NAMALWA (cell line): ENCODE measurements at regions not wholly inside any gene's neighbourhood (a gene's known extent, or its start where the extent isn't known, plus 50 kb on each side); places are given as distances from the start of the nearest gene placed in this dataset.

Source experiments
- DNase-seq: peaks from one replicate; pipeline ENCODE4 v3.0.0-alpha.2; 2015; ENCODE audit warnings: low spot score

DNA sequence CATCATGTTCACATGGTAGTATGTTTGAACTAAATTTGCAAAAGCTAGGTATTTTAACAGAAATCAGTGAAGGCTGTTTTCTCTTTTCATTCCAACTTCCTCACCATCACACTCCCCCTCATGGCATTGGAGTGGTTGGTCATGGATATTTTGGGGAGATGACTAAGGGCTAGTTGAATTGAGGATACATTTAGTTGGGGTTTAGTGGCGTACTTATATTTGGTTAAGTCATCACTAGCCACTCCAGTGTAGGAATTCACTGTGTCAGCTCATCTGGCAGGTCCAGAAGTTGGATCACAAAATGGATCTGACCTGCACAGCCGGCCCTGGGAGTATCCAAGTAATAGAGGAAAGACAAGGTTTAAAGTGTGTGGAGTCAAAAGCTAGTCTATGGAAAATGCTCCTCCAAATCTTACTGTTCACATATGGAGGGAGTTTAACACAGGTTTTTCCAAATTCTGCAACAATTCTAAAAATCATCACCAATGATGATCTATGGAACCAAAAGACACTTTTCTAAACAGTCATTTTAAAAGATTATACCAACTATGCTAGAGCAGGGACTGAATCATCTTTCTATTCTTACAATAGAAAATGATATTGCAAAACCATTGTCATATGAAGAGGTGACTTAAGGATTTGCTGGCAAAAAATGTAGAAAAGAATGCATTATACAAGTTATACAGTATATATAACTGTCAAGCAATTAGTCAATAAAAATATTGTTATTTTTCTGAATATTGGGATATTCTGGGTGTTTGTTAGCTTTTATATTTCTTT, 247.8 kb upstream of the PEX5L start:
- no peak for DNase-seq

DNA sequence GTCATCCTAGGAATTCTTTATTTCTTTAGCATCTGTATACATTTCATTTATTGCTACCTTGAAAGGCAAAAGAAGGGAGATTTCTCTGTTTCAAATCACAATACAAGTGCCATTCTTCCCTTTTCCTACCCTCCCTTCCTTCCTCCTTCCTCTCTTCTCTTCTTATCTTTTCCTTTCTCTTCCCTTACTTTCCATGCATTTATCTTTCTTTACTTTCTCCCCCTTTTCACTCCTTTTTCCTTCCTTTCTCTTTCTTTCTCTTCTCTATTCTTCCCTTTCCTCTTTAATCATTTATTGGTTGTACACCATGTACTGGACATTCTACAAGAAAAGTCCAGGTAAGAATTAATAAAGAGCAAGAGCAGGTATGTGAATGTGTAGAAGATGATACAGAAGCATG, 251.0 kb upstream of the PEX5L start:
- no peak for DNase-seq

DNA sequence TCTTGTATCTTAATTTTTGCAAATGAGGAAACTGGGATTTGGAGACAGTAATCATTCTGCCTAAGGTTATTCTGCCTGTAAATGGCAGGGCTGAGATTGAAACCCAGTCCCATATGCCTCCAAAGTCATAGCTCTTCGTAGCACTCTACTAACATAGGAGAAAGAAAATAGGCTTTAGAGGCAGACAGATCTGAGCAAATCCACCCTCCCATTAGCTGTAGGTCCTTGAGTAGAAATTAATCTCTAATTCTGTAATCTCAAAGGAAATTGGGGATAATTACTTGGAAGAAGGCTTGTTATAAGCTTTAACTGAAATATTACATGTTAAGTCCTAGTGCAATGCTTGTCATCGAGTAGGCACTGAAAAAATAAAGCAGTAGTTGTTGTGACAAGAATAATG, 252.1 kb upstream of the PEX5L start:
- DNase-seq = no peak

DNA sequence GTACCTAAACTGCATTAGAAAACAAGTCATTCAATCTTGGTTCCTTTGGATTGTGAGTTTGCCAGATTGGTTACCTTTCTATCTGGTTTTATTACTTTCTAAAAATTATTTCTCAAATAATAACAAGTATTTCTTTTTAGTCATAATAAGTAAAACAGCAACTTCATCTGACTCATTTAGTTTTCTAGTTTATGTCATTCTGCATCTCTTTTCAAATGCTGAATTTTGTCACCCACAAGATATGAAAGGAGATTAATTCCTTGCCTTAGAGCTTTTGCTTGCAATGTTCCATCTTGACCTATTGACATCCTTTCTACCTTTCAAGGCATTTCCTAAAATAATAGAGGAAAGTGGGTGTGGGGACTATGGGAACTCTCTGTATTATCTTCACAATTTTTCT, 253.6 kb upstream of the PEX5L start:
- DNase-seq = no peak

DNA sequence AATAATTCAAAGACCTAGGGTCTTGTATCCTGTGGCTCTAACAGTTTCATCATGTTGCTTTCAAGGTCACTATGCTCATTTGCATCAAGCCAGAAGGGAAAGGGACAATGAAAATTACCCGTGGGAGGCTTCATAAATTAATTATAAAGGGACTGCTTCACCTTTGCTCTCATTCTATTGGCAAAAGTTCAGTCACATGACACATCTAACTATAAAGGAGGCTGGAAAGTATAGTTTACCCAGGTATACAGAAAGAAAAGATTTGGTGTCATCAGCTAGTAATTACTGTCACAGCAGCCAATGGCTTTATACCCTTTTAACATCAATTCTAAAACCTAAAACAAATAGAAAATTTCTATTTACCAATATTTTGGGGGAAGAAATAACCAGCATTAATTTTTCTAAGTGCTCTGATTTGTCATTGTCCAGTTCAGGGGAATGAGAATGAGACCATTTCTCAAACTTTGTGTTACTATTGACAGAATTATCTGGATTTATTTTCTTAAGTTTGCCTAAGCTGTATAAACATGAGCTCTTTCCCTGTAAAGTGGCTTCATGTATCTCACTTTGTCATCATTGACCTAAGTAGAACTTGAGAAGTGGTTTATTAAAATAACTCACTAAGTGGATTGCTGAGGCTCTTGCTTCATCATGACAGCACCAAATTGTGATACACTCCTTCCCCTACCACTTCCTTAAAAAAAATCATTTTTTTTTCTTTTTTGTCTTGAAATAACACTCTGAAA, 257.7 kb upstream of the PEX5L start:
- DNase-seq = no peak

DNA sequence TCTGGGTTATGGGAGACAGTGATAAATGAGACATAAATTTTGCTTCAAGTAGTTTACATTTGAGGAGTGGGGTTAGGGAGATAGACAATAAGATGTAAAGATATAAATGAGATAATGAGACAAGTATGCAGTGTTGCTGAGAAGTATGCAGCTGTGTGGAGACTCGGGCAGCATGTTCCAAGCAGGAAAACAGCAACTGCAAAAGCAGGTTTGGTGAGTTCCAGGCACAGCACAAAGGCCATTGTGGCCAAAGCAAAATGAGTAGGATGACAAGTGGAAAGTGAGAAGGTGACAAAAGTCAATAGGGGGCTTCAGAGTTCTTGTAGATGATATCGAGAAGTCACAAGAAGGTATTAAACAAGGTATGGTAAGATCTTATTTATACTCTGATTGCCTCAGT, 259.1 kb upstream of the PEX5L start:
- no peak for DNase-seq

DNA sequence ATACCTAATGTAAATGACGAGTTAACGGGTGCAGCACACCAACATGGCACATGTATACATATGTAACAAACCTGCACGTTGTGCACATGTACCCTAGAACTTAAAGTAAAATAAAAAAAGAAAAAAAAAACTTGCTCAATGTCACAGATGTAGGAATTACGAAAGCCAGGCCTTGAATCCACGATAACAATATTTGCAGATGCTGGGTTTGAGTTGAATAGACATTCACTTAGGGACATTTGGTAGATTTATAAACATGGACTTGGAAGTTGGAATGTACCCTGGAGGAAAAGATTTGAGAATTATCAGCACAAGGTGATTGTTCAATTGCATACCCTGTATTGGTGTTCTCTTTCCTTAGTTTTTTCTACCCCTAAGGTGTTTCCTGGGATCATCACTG, 260.2 kb upstream of the PEX5L start:
- DNase-seq = no peak

DNA sequence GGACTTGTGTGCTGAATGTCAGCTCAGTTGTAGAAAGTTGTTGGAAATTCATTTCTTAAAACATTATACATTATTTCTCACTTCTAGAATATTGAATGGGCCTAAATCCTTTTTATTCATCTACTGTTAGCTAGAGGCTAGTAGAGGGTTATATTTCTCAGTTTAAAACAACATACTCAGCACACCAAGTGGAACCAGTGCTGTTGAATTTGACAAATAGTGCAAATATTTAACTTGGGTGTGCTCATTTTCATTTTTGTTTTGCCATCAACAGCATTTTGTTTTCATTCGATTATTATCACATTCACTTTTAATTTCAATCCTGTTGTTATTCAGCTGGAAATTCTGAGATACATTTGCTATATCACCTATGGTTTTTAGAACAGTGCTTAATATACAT, 269.4 kb upstream of the PEX5L start:
- DNase-seq = no peak

DNA sequence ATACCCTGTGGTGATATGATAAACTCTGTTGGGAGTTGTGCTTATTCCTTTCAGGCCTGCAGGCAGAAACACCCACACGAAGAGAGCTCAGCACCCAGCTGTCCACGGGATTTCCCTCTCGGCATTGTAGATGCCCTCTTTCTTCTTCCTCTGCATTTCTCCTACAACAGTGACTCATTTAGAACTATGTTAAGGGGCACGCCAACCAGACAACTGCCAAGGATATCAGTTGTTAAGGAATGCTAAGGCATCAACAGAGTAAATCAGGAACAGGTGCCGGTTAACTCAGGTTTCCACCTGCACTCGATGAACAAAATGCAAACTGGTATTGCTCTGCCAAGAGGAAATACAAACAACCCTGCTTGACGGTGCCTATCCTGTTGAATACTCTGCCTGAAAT, 270.0 kb upstream of the PEX5L start:
- DNase-seq = no peak

DNA sequence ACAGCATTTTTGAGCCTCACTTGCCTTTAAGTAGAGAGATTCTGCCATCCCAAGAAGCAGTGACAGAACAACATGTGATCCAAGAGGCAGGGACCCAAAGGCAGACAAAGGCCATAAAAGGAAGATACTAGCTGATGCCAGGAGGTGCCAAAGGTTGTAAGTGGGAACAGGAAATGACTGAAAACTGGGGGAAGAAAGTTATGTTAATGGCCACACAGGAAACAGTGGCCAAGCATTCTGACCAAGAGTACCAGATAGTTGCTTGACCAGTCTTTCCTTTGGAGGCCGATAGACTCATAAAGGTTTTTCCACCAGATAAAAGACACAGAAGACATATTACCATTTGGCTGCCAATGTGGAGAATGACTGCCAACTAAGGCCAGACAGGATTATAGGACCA, 274.5 kb upstream of the PEX5L start:
- no peak for DNase-seq

DNA sequence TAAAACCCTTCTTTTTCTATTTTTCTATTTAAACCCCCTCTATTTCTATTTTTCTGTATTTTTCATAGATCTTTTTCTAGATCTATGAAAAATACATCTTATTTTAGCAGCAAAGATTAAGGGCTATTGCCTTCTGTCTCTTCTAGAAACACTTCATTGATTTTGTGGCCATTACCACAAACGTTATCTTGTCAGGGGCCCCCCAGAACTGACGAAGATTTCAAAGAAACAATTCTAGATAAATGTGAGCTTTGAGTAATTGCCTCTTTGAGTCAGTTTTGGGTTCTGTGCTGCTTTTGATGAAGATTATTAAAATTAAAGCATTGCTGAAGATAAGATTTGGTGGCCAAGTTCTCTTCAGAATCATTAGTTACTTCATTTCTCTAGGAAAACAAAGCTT, 279.6 kb upstream of the PEX5L start:
- DNase-seq = no peak

DNA sequence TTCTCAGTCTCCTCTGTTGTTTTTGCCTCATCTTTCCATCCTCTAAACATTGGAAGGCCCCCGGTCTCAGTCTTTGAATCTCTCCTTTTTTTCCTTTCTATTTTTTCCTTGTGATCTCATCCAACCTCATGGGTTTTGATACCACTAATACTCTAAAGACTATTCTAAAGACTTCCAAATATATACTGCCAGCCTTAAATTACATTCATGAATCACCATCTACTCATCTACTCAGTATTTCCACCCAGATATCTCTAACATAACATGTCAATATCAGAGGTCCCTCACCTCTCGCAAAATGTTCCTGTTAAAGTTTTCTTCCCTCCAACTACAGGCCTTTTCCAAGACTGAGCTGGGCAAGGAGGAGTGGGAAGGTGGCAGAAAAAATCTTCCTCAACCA, 282.5 kb upstream of the TTC14 start:
- DNase-seq = no peak

DNA sequence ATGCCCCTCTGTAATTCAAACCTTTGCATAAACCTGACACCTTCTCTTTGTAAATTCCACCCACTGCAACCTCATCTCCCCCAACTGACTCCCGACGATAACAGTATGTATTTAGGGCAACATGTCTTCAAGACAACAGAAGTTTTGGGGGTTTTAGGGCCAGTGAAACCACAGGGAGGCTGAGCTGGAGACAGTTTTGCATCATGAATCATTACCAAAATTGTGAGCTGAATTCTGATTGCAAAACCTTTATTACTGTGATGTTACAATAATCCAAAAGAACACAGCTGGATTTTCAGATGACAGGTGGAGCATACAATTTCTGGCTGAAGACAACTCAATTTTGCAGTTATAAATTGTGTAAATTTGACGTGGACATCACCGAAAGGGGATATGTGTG, 281.3 kb upstream of the TTC14 start:
- no peak for DNase-seq

DNA sequence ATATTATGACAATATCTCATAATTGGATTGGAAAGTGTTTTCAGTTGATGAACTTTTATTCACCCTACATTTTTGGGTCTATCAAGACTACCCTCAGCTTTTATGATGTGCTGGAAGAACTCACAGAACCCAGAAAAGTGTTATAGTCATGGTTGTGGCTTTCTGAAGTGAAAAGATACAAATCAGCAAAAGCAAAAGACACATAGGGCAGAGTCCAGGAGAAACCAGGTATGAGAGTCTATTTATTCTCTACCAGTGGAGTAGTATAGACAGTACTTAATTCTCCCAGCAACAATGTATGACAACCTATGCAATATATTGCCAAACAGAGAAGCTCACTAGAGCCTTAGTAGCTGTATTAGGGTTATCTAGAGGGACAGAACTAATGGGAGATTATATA, 280.4 kb upstream of the TTC14 start:
- DNase-seq = no peak

DNA sequence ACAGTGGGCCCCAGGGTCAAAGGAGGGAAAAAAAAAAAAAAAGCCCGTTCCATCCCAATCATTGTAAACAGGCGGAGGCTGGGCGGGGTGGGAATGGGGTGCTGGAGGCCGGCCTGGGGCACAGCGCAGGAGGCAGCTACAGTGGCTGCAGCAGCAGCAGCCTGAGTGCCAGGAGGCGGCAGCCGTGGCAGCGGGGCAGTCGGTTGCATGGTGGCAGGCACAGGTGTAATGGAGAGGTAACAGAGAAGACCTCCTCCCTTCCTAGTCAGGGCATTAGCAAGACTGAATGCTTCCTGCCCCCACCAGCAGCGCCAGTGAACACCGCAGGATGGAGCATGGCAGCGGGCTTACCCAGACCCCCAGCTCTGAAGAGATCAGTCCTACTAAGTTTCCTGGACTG, 279.1 kb upstream of the TTC14 start:
- no peak for DNase-seq

DNA sequence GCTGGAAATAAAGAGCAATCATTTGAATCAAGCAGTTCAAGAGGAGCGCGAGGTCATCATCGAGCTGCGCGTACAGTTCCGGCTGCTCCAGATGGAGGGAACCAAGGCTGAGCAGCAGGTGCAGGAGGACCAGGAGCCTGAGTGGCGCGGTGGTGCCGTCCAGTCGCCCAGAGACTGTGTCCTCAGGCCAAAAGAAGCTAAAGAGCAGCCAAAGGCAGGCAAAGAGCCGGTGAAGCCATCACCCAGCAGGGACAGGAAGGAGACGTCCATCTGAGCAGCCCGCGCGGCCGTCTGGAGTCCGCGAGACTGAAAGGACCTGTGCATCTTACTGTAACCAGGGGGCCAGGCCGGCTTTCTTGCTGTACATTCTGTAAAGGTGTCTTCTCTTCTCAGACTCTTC, 277.2 kb upstream of the TTC14 start:
- no peak for DNase-seq

DNA sequence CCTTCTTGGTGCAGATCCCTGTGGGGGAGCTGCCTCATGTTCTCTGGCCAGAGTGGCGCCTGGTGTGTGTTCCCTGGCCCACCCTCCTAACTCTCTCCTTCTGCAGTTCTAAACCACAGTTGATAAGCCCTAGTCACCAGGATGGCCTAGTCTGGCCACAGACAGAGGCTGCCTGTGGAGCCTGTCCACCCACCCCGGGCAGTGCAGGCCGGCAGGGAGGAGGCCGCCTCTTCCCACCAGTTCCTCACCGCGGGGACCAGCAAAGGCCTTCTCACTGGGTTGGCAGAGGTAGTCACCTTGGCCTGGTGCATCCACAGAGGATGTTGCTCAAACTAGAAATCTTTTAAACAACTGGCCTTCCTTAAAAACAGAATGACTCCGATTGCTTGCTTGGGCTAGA, 276.4 kb upstream of the TTC14 start:
- no peak for DNase-seq

DNA sequence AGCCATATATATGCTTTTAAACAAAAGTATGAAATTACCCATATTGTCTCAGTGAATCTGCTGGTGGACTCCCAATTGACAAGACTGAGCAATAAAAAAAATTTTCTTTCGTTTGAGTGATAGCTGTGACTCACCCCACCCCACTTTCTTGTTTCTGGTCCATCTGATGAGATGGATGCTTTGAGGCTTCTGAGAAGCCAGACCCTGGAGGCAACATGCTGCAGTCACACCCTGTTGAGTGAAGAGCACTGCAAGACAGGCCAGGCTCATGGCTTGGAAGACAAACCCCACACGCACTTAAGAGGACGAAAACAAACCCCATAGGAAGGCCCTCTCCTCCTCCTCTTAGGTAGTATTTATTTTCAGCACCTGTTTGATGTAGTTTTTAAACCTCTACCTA, 276.0 kb upstream of the TTC14 start:
- no peak for DNase-seq

DNA sequence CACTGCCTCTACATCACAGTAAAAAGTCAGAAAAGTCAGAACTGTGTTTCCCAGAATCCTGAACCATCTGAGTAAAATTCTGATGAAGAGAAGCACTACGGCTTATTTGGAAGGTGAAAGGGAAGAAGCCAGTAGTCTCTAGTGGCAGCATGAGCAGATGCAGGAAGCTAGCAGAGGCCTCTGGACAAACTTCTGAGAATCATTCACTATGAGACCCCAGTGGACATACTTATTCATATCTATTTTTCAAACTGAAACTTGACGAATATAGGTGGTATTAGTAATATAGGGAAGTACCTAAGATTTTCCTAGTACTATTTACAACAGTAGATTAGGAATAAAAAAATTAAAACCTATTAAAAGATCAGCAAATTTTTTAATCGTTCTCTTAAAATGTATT, 272.8 kb upstream of the TTC14 start:
- no peak for DNase-seq

DNA sequence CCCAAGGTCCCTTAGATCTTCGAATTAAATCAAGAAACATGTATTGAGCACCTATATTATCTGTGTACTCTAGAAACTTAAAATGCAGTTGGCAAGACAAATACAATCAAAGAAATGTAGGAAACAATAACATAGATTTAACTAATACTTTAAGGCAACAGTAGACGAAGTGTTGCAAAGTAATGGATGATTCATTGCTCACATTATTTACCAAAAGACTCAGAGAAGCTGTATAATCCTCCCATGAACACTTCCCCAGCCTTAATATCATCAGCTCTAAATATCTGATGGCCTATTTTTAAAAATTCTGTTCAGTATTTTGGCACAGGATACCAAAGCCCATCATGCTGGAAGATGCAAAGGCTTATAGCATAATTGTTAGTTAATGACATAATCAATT, 272.1 kb upstream of the TTC14 start:
- no peak for DNase-seq

DNA sequence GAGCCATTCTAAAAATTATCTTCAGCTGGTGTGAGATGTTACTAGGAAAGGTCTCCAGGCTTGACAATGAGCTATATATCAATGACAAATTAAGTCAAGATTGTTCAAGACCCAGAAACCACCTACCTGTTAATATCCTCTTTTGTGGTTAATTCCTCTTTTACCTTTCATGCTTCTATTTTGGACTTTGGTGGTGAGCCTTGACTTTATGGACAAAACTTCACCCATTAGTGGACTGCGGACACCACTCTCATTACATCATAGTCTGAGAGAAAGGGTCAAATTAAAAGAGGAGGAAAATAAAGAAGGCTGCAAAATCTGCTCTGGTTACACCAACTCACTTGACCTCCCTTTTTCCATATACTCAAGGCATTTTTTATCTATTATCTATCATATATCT, 271.5 kb upstream of the TTC14 start:
- DNase-seq = no peak

DNA sequence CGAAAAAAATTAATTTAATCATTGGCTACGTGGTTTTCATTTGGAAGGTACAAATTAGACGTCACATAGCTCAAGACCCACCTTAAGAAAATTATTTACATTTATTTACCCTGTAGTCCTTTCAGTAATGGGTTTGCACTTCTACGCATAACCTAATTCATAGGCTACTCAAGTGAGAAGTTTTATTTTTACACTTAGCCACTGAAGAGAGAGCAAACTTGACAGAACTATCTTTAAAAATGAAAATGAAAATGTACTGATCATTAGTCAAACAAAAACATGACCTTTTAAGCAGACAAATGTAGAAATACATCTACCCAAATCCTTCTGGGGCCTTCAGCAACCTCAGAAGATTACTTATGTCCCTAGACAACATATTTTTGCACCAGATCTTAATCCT, 269.4 kb upstream of the TTC14 start:
- DNase-seq = no peak

DNA sequence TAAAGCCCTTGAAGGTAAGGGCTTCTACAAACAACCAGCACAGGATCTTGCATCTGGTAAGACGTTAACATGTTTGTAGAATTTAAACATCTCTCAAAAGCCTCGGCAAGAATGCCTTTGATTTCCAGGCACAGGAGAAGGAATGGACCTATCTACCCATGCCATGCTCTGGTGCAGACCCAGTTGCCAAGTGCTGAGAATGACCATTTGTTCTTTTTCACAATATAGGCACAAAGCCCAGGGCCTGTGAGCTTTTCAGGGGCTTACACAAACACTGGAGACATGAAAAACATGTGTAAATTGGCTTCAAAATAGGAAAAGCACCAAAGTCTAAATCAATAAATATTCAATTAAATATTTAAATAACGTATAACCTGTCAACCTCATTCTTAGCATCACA, 266.9 kb upstream of the TTC14 start:
- no peak for DNase-seq

DNA sequence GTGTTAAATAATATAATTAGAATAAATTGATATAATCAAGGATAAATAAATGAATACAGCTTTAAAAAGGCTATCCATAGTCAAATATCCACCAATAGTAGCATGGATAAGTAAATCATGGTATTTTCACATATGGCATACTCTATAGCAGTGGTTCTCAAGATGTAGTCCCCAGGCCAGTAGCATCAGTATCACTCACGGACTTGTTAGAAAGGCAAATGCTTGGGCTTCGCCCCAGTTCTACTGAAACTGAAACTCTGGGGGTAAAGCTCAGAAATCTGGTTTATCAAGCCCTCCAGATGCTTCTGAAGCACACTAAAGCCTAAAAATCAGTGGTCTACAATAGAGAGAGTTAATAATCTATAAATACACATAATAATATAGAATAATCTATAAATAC, 261.6 kb upstream of the TTC14 start:
- DNase-seq = no peak
